Cardiac muscle cell (in vitro differentiated cells and primary cell): ENCODE measurements at regions not wholly inside any gene's neighbourhood (a gene's known extent, or its start where the extent isn't known, plus 50 kb on each side); places are given as distances from the start of the nearest gene placed in this dataset.

Experiments used
- DNase-seq, 2 donors: peaks; one replicate each; pipeline versions ENCODE4 v3.0.0 to v3.0.0-alpha.2; 2010 to 2017; ENCODE audit warnings: low read depth in 1 of 2, low spot score in 1 of 2
- H3K27ac ChIP-seq: fragments of 200-600 bp; sonication (generic); 2 replicates; pipeline ENCODE4 v1.5.1; 2016
- H3K27me3 ChIP-seq: fragments of 200-600 bp; sonication (generic); 2 replicates; pipeline ENCODE4 v1.6.0; 2016; ENCODE audit warnings: control low read depth
- H3K36me3 ChIP-seq: fragments of 200-600 bp; sonication (generic); 2 replicates; pipeline ENCODE4 v1.5.1; 2016; ENCODE audit warnings: control low read depth
- H3K4me1 ChIP-seq: fragments of 200-600 bp; sonication (generic); 2 replicates; pipeline ENCODE4 v1.8.1; 2017; ENCODE audit warnings: low read depth, mild to moderate bottlenecking, mixed run types
- H3K4me3 ChIP-seq: fragments of 200-600 bp; sonication (generic); 2 replicates; pipeline ENCODE4 v1.5.1; 2016; ENCODE audit warnings: mild to moderate bottlenecking
- H3K9me3 ChIP-seq: fragments of 200-600 bp; sonication (generic); 2 replicates; pipeline ENCODE4 v1.5.1; 2017; ENCODE audit warnings: low read depth, mild to moderate bottlenecking, control low read depth
- CTCF ChIP-seq: IDR thresholded peaks from 2 replicates; pipeline ENCODE4 v1.5.1; 2012; ENCODE audit warnings: low read depth, mild to moderate bottlenecking, low read length

- TF ChIP-seq CTCF = no peak
- Histone ChIP-seq H3K36me3 (no peaks in the 10 kb centered on the region), H3K4me1 (no peaks in the 10 kb centered on the region), H3K4me3 (no peak overlapping the region), H3K9me3 (no peaks in the 10 kb centered on the region), H3K27ac (no peak overlapping the region), H3K27me3 (no peaks in the 10 kb centered on the region)
- no peak for DNase-seq
Measured at GRCh38 chr2:239855863-239856587, 169.1 kb downstream of the NDUFA10 start.

GRCh38 chr2:239854596-239854995 lies 170.5 kb downstream of the NDUFA10 start:
- no peak overlapping the region for H3K4me3 ChIP-seq
- no peaks in the 10 kb centered on the region for H3K36me3 ChIP-seq
- DNase-seq = no peak
- no peaks in the 10 kb centered on the region for H3K9me3 ChIP-seq
- no peaks in the 10 kb centered on the region for H3K27me3 ChIP-seq
- H3K4me1 ChIP-seq = no peaks in the 10 kb centered on the region
- no peak overlapping the region for H3K27ac ChIP-seq
- no peak for TF ChIP-seq CTCF

GRCh38 chr2:239853706-239854327 lies 171.3 kb downstream of the NDUFA10 start:
- Histone ChIP-seq H3K9me3 (no peaks in the 10 kb centered on the region), H3K36me3 (no peaks in the 10 kb centered on the region), H3K4me1 (no peaks in the 10 kb centered on the region), H3K27ac (no peak overlapping the region), H3K4me3 (no peak overlapping the region), H3K27me3 (no peaks in the 10 kb centered on the region)
- no peak for TF ChIP-seq CTCF
- no peak for DNase-seq

GRCh38 chr2:239853121-239853520 lies 172.0 kb downstream of the NDUFA10 start:
- DNase-seq = no peak
- no peak overlapping the region for H3K27ac ChIP-seq
- no peaks in the 10 kb centered on the region for H3K27me3 ChIP-seq
- no peaks in the 10 kb centered on the region for H3K9me3 ChIP-seq
- H3K4me3 ChIP-seq = no peak overlapping the region
- H3K36me3 ChIP-seq = no peaks in the 10 kb centered on the region
- TF ChIP-seq CTCF = no peak
- no peaks in the 10 kb centered on the region for H3K4me1 ChIP-seq

GRCh38 chr2:239852272-239852671 lies 172.9 kb downstream of the NDUFA10 start:
- no peak for TF ChIP-seq CTCF
- Histone ChIP-seq H3K27me3 (no peaks in the 10 kb centered on the region), H3K36me3 (no peaks in the 10 kb centered on the region), H3K9me3 (no peaks in the 10 kb centered on the region), H3K27ac (no peak overlapping the region), H3K4me3 (no peak overlapping the region), H3K4me1 (no peaks in the 10 kb centered on the region)
- no peak for DNase-seq
